ENCODE measurements at regions not wholly inside any gene's neighbourhood (a gene's known extent, or its start where the extent isn't known, plus 50 kb on each side); places are given as distances from the start of the nearest gene placed in this dataset.
A peak's percentile ranks its signal among the peaks of the same experiment; 100 is the strongest.

GRCh38 chr6:104017410-104018381 is 842.0 kb downstream of the HACE1 start:
- no peak for DNase-seq (ENCODE audit: low read depth, low spot score)
- in situ Hi-C loops (cut with HindIII; ENCODE audit: low pct_unique_long_range_greater_than_20kb, low sequenced_read_pairs) = no loop called here

- in situ Hi-C loops (cut with HindIII; ENCODE audit: low pct_unique_long_range_greater_than_20kb, low sequenced_read_pairs) = no loop called here
- DNase-seq (ENCODE audit: low read depth, low spot score) = no peak
These were observed 845.4 kb downstream of the HACE1 start for GRCh38 chr6:104014163-104014959.

GRCh38 chr6:104013312-104013971 is 846.3 kb downstream of the HACE1 start:
- in situ Hi-C loops (cut with HindIII; ENCODE audit: low pct_unique_long_range_greater_than_20kb, low sequenced_read_pairs) = no loop called here
- DNase-seq (ENCODE audit: low read depth, low spot score) = no peak

- DNase-seq (ENCODE audit: low read depth, low spot score) = no peak
- in situ Hi-C loops (cut with HindIII; ENCODE audit: low pct_unique_long_range_greater_than_20kb, low sequenced_read_pairs) = no loop called here
These were observed 848.8 kb downstream of the HACE1 start for GRCh38 chr6:104010897-104011296.

- DNase-seq (ENCODE audit: low read depth, low spot score) = peak; percentile 22
- in situ Hi-C loops (cut with HindIII; ENCODE audit: low pct_unique_long_range_greater_than_20kb, low sequenced_read_pairs) = no loop called here
These were observed 855.8 kb downstream of the HACE1 start for GRCh38 chr6:104003803-104004516.

GRCh38 chr6:103995571-103995970 is 864.1 kb downstream of the HACE1 start:
- in situ Hi-C loops (cut with HindIII; ENCODE audit: low pct_unique_long_range_greater_than_20kb, low sequenced_read_pairs) = no loop called here
- no peak for DNase-seq (ENCODE audit: low read depth, low spot score)

GRCh38 chr6:103983860-103984259 is 875.9 kb downstream of the HACE1 start:
- in situ Hi-C loops (cut with HindIII; ENCODE audit: low pct_unique_long_range_greater_than_20kb, low sequenced_read_pairs) = no loop called here
- no peak for DNase-seq (ENCODE audit: low read depth, low spot score)

- in situ Hi-C loops (cut with HindIII; ENCODE audit: low pct_unique_long_range_greater_than_20kb, low sequenced_read_pairs) = no loop called here
- DNase-seq (ENCODE audit: low read depth, low spot score) = no peak
These were observed 876.7 kb downstream of the HACE1 start for GRCh38 chr6:103983011-103983410.

GRCh38 chr6:103982574-103982973 is 877.1 kb downstream of the HACE1 start:
- in situ Hi-C loops (cut with HindIII; ENCODE audit: low pct_unique_long_range_greater_than_20kb, low sequenced_read_pairs) = no loop called here

GRCh38 chr6:103979308-103979707 is 880.4 kb downstream of the HACE1 start:
- in situ Hi-C loops (cut with HindIII; ENCODE audit: low pct_unique_long_range_greater_than_20kb, low sequenced_read_pairs) = no loop called here
- no peak for DNase-seq (ENCODE audit: low read depth, low spot score)

More at GRCh38 chr6:103982574-103982973, 877.1 kb downstream of the HACE1 start:
- DNase-seq (ENCODE audit: low read depth, low spot score) = no peak

- in situ Hi-C loops (cut with HindIII; ENCODE audit: low pct_unique_long_range_greater_than_20kb, low sequenced_read_pairs) = no loop called here
- no peak for DNase-seq (ENCODE audit: low read depth, low spot score)
These were observed 922.3 kb downstream of the HACE1 start for GRCh38 chr6:103937389-103937788.

- no peak for DNase-seq (ENCODE audit: low read depth, low spot score)
- in situ Hi-C loops (cut with HindIII; ENCODE audit: low pct_unique_long_range_greater_than_20kb, low sequenced_read_pairs) = no loop called here
These were observed 934.4 kb downstream of the HACE1 start for GRCh38 chr6:103925317-103925716.

GRCh38 chr6:103910018-103910417 is 949.7 kb downstream of the HACE1 start:
- in situ Hi-C loops (cut with HindIII; ENCODE audit: low pct_unique_long_range_greater_than_20kb, low sequenced_read_pairs) = no loop called here
- no peak for DNase-seq (ENCODE audit: low read depth, low spot score)

- in situ Hi-C loops (cut with HindIII; ENCODE audit: low pct_unique_long_range_greater_than_20kb, low sequenced_read_pairs) = no loop called here
These were observed 950.8 kb downstream of the HACE1 start for GRCh38 chr6:103908898-103909297.

GRCh38 chr6:103895136-103895535 is 964.6 kb downstream of the HACE1 start:
- no peak for DNase-seq (ENCODE audit: low read depth, low spot score)
- in situ Hi-C loops (cut with HindIII; ENCODE audit: low pct_unique_long_range_greater_than_20kb, low sequenced_read_pairs) = no loop called here

More at GRCh38 chr6:103908898-103909297, 950.8 kb downstream of the HACE1 start:
- DNase-seq (ENCODE audit: low read depth, low spot score) = no peak

- no peak for DNase-seq (ENCODE audit: low read depth, low spot score)
- in situ Hi-C loops (cut with HindIII; ENCODE audit: low pct_unique_long_range_greater_than_20kb, low sequenced_read_pairs) = no loop called here
These were observed 966.6 kb downstream of the HACE1 start for GRCh38 chr6:103893141-103893581.

- no peak for DNase-seq (ENCODE audit: low read depth, low spot score)
- in situ Hi-C loops (cut with HindIII; ENCODE audit: low pct_unique_long_range_greater_than_20kb, low sequenced_read_pairs) = no loop called here
These were observed 972.8 kb downstream of the HACE1 start for GRCh38 chr6:103886951-103887350.

Data from SK-MEL-5 (cell line).